22Rv1 (cell line): ENCODE measurements at regions not wholly inside any gene's neighbourhood (a gene's known extent, or its start where the extent isn't known, plus 50 kb on each side); places are given as distances from the start of the nearest gene placed in this dataset.

Experiments used
- H3K27ac ChIP-seq: fragments of 450-650 bp; 2 replicates; pipeline ENCODE4 v1.5.1; 2017
- ZFX ChIP-seq: fragments of 450-650 bp; IDR thresholded peaks from 2 replicates; pipeline ENCODE4 v1.6.1; 2017; ENCODE audit warnings: antibody characterized with exemption, borderline replicate concordance
- TF ChIP-seq, protein P1 (sequence below): fragments of 450-650 bp; IDR thresholded peaks from 2 replicates; pipeline ENCODE4 v1.5.1; 2017; ENCODE audit warnings: mild to moderate bottlenecking

DNA sequence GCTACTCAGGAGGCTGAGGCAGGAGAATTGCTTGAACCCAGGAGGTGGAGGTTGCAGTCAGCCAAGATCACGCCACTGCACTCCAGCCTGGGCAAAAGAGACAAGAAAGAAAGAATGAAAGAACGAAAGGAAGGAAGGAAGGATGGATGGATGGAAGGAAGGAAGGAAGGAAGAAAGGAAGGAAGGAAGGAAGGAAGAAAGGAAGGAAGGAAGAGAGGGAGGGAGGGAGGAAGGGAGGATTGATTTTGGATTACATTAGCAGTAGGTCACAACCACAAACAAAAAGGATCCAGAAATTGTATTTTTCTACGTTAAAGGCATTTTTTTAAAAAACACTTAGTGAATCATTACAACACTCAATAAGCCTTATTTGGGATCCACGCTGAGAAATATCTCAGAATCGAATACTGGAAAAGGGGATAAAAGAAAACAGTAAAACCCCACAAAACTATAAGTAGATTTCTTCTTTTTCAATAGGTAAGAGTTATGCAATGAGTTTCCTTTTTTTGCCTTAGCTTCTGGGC is 136.9 kb upstream of the FREM1 start:
- TF ChIP-seq ZFX: no peak
- TF ChIP-seq, protein P1, sequence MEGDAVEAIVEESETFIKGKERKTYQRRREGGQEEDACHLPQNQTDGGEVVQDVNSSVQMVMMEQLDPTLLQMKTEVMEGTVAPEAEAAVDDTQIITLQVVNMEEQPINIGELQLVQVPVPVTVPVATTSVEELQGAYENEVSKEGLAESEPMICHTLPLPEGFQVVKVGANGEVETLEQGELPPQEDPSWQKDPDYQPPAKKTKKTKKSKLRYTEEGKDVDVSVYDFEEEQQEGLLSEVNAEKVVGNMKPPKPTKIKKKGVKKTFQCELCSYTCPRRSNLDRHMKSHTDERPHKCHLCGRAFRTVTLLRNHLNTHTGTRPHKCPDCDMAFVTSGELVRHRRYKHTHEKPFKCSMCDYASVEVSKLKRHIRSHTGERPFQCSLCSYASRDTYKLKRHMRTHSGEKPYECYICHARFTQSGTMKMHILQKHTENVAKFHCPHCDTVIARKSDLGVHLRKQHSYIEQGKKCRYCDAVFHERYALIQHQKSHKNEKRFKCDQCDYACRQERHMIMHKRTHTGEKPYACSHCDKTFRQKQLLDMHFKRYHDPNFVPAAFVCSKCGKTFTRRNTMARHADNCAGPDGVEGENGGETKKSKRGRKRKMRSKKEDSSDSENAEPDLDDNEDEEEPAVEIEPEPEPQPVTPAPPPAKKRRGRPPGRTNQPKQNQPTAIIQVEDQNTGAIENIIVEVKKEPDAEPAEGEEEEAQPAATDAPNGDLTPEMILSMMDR: no peak

DNA sequence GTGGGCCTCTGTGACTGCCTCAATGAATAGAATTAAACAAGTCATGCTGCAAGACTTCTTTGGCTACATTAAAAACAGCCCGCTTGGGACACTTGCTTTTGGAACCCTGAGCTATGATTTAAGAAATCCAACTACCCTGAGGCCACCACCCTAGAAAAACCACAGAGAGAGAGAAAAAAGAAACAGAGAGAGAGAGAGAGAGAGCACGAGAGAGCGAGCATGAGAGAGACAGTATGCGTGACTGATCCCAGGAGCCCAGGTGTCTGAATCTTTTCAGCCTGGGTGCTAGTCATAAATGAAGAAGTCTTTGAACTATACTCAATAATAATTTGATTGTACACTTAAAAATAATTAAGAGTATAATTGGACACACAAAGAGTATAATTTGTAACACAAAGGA is 123.1 kb upstream of the FREM1 start:
- TF ChIP-seq ZFX: no peak
- TF ChIP-seq, protein P1: no peak

More for the DNA sequence above, 136.9 kb upstream of the FREM1 start:
- H3K27ac ChIP-seq: no peak overlapping the region

DNA sequence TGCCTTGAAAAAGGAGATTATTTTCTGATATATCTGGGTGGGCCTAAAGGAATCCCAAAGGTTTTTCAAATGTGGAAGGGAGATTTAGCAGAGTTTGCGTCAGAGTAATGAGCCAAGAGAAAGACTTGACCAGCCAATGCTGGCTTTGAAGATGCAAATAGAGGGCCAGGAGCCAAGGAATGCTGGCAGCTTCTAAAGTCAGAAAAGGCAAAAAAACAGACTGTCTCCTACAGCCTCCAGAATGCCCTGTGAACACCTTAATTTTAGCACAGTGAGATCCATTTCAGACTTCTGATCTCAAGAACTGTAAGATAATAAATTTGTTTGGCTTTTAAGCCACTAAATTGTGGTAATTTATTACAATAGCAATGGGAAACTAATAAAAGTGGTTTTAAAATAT is 122.6 kb upstream of the FREM1 start:
- H3K27ac ChIP-seq: no peak overlapping the region
- no peak for TF ChIP-seq ZFX
- TF ChIP-seq, protein P1: no peak

More for the DNA sequence above, 123.1 kb upstream of the FREM1 start:
- no peak overlapping the region for H3K27ac ChIP-seq

DNA sequence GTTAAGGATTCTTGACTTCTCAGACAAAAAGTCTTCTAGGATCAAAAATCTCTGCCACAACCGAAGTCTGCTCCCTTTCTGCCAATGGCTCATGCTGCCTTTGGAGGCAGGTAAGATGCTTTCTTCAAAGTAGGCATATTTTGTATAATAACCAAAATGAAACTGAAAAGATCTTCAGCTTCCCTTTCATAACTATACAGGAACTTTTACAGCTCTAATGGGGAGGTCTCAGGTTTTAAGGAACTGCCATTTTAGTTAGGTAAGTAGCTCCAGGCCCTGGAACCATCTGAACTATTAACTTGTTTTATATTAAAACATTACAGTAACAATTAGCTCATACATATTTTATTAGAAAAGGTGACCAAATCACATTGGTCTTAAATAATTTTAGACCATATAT is 110.9 kb upstream of the FREM1 start:
- TF ChIP-seq, protein P1: no peak
- TF ChIP-seq ZFX: no peak
- no peak overlapping the region for H3K27ac ChIP-seq

DNA sequence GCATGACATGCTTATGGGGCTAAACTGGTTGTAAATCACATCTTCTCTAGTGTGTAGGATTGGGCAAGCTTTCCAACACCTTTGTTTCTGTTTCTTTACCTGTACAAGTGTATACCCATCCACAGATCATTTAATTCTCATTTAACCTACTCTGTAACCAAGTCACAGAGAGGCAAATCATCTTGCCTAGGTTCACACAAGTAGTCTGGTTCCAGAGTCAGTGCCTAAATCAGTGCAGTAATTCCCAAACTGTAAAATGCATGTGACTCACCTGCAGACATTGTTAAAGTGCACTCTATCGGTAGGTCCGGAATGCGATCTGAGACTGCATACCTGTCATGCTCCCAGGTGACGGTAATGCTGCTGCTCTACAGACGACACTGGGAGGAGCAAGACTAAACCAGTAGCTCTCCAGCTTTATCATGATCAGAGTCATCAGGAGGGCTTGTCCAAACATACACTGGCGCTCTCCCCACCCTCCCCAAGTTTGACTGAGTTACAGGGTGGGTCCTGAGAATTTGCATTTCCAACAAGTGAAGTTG is 107.9 kb upstream of the FREM1 start:
- no peak overlapping the region for H3K27ac ChIP-seq
- no peak for TF ChIP-seq ZFX
- TF ChIP-seq, protein P1: no peak

DNA sequence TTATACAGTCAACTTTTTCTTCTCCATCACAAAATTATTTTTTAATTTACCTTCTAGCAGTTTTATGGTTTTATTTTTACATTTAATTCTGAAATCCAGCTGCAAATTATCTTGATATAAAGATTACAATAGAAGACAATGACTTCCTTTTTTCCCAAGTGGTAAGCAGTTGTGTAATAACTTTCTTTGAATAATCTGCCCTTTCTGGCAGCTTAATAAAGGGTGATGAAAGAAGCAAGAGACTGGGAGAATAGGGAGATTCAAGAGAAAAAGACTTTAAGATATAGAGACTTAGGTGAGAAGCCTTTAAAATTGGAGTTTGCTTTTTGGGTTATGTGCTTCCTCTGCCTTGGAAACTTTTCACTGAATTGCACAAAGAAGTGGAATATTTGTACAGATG is 100.4 kb upstream of the FREM1 start:
- H3K27ac ChIP-seq: no peak overlapping the region
- TF ChIP-seq ZFX: no peak
- TF ChIP-seq, protein P1: no peak

DNA sequence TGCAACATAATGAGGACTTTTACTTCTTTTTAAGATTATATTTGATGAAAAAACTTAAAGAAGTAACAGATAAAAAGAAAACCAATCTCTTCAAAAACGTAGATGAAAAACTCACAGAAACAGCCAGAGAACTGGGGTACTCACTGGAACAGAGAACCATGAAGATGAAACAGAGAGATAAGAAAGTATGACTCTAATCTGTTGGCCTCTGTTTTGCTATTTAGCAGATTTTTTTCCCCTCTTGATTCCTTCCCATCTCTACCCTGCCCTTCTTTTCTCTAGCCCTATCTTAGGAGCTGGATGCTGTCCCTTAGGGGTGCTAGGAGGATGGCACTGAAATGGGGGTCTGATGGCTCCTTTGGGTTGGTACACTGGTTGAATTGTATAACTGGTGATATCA is 97.5 kb upstream of the FREM1 start:
- TF ChIP-seq, protein P1: no peak
- TF ChIP-seq ZFX: no peak
- no peak overlapping the region for H3K27ac ChIP-seq
